Astrocyte of the spinal cord (primary cell): ENCODE measurements at regions not wholly inside any gene's neighbourhood (a gene's known extent, or its start where the extent isn't known, plus 50 kb on each side); places are given as distances from the start of the nearest gene placed in this dataset.

ENCODE experiments used
- DNase-seq: peaks from one replicate; pipeline ENCODE4 v3.0.0; 2011; ENCODE audit warnings: low read depth, low spot score
- H3K4me3 ChIP-seq: 2 replicates; pipeline ENCODE4 v1.5.1; 2011; ENCODE audit warnings: low read depth, mild to moderate bottlenecking, low read length, moderate library complexity
- CTCF ChIP-seq: IDR thresholded peaks from 2 replicates; pipeline ENCODE4 v1.5.1; 2012; ENCODE audit warnings: low read depth, mild to moderate bottlenecking, low read length, inconsistent platforms
- in situ Hi-C: cut with HindIII; loops from 2 replicates; pipeline ENCODE4 v1.10.0; 2017; ENCODE audit warnings: low sequenced_read_pairs

- in situ Hi-C loops, result no loop called here
- no peak for DNase-seq
- H3K4me3 ChIP-seq, result no peak overlapping the region
- TF ChIP-seq CTCF, result no peak
These were observed 97.1 kb downstream of the PLPPR4 start for GRCh38 chr1:99361406-99361805.

- TF ChIP-seq CTCF, result no peak
- no peak for DNase-seq
- in situ Hi-C loops, result no loop called here
- H3K4me3 ChIP-seq, result no peak overlapping the region
These were observed 99.2 kb downstream of the PLPPR4 start for GRCh38 chr1:99363531-99363930.

- no peak for TF ChIP-seq CTCF
- H3K4me3 ChIP-seq, result no peak overlapping the region
- in situ Hi-C loops, result no loop called here
- no peak for DNase-seq
These were observed 100.8 kb downstream of the PLPPR4 start for GRCh38 chr1:99365141-99365540.

DNA sequence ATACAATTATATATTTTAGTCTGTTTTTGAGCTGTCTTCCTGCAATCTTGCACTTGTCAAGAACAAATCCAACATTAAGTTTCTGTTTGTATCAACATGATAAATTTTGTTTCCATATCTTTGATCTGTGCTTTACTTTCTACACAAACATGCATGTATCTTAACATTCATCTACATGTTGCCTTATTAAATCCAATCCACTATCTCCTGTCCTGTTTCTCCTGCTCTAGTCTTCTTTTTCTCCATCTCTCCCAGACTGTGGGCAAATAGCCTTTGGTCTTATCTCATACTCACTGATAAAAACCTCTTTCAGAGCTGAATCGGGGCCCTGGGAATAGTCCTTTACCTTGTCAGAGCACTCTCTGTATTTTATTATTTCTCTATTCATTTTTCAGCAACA is 101.3 kb downstream of the PLPPR4 start:
- DNase-seq, result no peak
- in situ Hi-C loops, result no loop called here
- TF ChIP-seq CTCF, result no peak
- no peak overlapping the region for H3K4me3 ChIP-seq

DNA sequence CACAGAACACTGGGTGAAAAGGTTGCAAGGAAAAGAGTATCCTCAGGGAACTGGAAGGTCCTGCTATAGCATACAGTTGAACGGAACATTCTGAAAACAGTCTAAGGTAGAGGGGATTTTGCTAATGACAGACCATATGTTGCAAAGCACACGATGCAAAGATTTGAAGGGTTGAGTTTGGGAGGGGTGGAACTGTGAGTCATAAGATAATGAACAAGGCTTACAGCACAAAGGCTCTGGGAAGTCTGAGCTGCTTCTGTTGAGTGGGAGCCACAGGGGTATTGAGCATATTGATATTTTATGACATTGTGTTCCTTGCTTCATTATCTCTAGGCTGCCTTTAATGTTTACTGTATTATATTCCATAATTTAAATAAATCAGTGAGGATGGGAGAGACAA is 104.9 kb downstream of the PLPPR4 start:
- no peak overlapping the region for H3K4me3 ChIP-seq
- in situ Hi-C loops, result no loop called here
- TF ChIP-seq CTCF, result no peak
- no peak for DNase-seq

DNA sequence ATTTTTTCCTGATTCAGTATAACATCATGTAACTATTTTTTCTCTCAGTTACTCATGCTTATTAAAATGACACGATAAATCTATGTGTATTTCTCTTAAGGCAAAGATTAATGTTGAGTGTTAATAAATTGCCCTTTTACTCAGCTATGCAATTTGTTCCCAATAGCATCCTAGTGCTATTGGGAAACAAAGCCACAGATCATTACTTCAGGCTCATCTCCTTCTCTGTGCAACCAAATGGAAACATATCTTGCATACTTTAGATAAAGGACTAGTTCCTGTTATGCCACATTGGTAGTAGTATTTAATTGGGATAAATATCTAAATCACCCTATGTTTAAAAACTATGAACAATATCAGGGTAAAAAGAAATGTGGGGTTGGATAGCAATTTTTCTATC is 106.2 kb downstream of the PLPPR4 start:
- no peak for TF ChIP-seq CTCF
- no peak overlapping the region for H3K4me3 ChIP-seq
- in situ Hi-C loops, result no loop called here
- DNase-seq, result no peak

- in situ Hi-C loops, result no loop called here
- no peak overlapping the region for H3K4me3 ChIP-seq
- TF ChIP-seq CTCF, result no peak
- DNase-seq, result no peak
These were observed 107.1 kb downstream of the PLPPR4 start for GRCh38 chr1:99371413-99371812.
